Suprapubic skin (tissue), 4 donors: ENCODE measurements at regions not wholly inside any gene's neighbourhood (a gene's known extent, or its start where the extent isn't known, plus 50 kb on each side); places are given as distances from the start of the nearest gene placed in this dataset.

Source experiments
- POLR2A ChIP-seq, 2 donors: fragments of 450-650 bp; IDR thresholded peaks; one replicate each; pipeline ENCODE4 v1.6.1; 2017; ENCODE audit warnings: antibody characterized with exemption in 2 of 2, mild to moderate bottlenecking in 2 of 2, moderate library complexity in 2 of 2
- POLR2AphosphoS5 ChIP-seq, 3 donors: sonication (generic); formaldehyde crosslinking; IDR thresholded peaks; one replicate each; pipeline ENCODE4 v1.6.1; 2017; ENCODE audit warnings: antibody characterized with exemption in 3 of 3
- TF ChIP-seq, protein P1 (sequence below), 2 donors: fragments of 200-600 bp in 1 of 2; fragments of 450-650 bp in 1 of 2; sonication (generic) in 1 of 2; IDR thresholded peaks; one replicate each; pipeline ENCODE4 v1.5.1; 2016 to 2019; ENCODE audit warnings: antibody characterized with exemption in 2 of 2, mild to moderate bottlenecking in 1 of 2, moderate library complexity in 1 of 2

DNA sequence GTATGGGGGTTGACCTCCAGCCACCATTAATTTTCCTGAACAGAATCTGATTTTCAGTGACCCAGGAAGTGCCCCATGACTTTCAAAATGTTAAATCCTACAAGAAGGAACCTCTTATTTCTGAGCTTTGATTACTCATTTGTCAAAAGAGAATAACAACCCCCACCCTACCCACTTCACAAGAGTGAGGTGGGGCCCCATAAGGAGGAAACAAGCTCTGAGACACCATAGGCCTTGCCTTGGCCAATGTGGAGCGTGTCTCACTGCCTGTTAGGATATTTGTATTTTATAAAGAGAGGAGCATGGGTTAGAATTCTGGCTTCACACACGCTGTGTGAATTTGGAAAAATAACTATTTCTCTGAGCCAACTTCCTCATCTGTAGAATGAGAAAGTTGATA, 158.9 kb downstream of the TTC32 start:
- TF ChIP-seq POLR2A (IDR thresholded peaks at IDR 0.05) (no peak), POLR2AphosphoS5 (IDR thresholded peaks at IDR 0.05) (no peak)
- TF ChIP-seq, protein P1, sequence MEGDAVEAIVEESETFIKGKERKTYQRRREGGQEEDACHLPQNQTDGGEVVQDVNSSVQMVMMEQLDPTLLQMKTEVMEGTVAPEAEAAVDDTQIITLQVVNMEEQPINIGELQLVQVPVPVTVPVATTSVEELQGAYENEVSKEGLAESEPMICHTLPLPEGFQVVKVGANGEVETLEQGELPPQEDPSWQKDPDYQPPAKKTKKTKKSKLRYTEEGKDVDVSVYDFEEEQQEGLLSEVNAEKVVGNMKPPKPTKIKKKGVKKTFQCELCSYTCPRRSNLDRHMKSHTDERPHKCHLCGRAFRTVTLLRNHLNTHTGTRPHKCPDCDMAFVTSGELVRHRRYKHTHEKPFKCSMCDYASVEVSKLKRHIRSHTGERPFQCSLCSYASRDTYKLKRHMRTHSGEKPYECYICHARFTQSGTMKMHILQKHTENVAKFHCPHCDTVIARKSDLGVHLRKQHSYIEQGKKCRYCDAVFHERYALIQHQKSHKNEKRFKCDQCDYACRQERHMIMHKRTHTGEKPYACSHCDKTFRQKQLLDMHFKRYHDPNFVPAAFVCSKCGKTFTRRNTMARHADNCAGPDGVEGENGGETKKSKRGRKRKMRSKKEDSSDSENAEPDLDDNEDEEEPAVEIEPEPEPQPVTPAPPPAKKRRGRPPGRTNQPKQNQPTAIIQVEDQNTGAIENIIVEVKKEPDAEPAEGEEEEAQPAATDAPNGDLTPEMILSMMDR (IDR thresholded peaks at IDR 0.05), result no peak
